GM21825 (cell line): ENCODE measurements at regions not wholly inside any gene's neighbourhood (a gene's known extent, or its start where the extent isn't known, plus 50 kb on each side); places are given as distances from the start of the nearest gene placed in this dataset.
"Not testable (repeated sequence)": the region's sequence is repeated elsewhere in the genome, so short reads cannot be mapped to it uniquely, and the experiment has no call there.

Source experiments
- ATAC-seq: cut with Tn5 transposase; IDR thresholded peaks from one replicate; pipeline ENCODE4 v1.9.1; 2021; ENCODE audit warnings: mild to moderate bottlenecking, moderate library complexity; ENCODE audit not compliant: unreplicated experiment

GRCh38 chr11:129503646-129504045, 128.0 kb downstream of the BARX2 start:
- ATAC-seq = no peak

- ATAC-seq = no peak
Measured at GRCh38 chr11:129505266-129505665, 129.6 kb downstream of the BARX2 start.

- no peak for ATAC-seq
Measured at GRCh38 chr11:129508163-129508562, 132.5 kb downstream of the BARX2 start.

GRCh38 chr11:129528296-129528695, 152.6 kb downstream of the BARX2 start:
- no peak for ATAC-seq

GRCh38 chr11:129530154-129530895, 154.7 kb downstream of the BARX2 start:
- no peak for ATAC-seq

GRCh38 chr11:129533395-129533794, 157.7 kb downstream of the BARX2 start:
- ATAC-seq = no peak

GRCh38 chr11:129536338-129536737, 160.7 kb downstream of the BARX2 start:
- ATAC-seq = no peak

- no peak for ATAC-seq
Measured at GRCh38 chr11:129538323-129538722, 162.7 kb downstream of the BARX2 start.

- ATAC-seq = no peak
Measured at GRCh38 chr11:129543515-129544290, 168.1 kb downstream of the BARX2 start.

GRCh38 chr11:129544691-129545090, 169.0 kb downstream of the BARX2 start:
- ATAC-seq = no peak

- no peak for ATAC-seq
Measured at GRCh38 chr11:129546266-129546665, 170.6 kb downstream of the BARX2 start.

- no peak for ATAC-seq
Measured at GRCh38 chr11:129557421-129557820, 181.8 kb downstream of the BARX2 start.

GRCh38 chr11:129569007-129569406, 193.4 kb downstream of the BARX2 start:
- ATAC-seq = no peak

- ATAC-seq = not testable (repeated sequence)
Measured at GRCh38 chr11:129572667-129573066, 197.0 kb downstream of the BARX2 start.

GRCh38 chr11:129573161-129573560, 197.5 kb downstream of the BARX2 start:
- ATAC-seq = no peak

GRCh38 chr11:129574431-129574830, 198.8 kb downstream of the BARX2 start:
- no peak for ATAC-seq

- ATAC-seq = no peak
Measured at GRCh38 chr11:129576652-129577051, 201.0 kb downstream of the BARX2 start.

GRCh38 chr11:129578006-129578405, 202.4 kb downstream of the BARX2 start:
- ATAC-seq = no peak

- ATAC-seq = no peak
Measured at GRCh38 chr11:129580278-129580677, 204.6 kb downstream of the BARX2 start.

GRCh38 chr11:129584316-129584715, 208.7 kb downstream of the BARX2 start:
- no peak for ATAC-seq

GRCh38 chr11:129589190-129589860, 213.7 kb downstream of the BARX2 start:
- no peak for ATAC-seq
